Uterus (tissue), 3 donors: ENCODE measurements at regions not wholly inside any gene's neighbourhood (a gene's known extent, or its start where the extent isn't known, plus 50 kb on each side); places are given as distances from the start of the nearest gene placed in this dataset.

Source experiments
- DNase-seq, 2 donors: peaks; one replicate each; pipeline ENCODE4 v3.0.0-alpha.2; 2019 to 2020
- H3K27ac ChIP-seq, 2 donors: fragments of 200-600 bp; sonication (generic); 1 replicate in 1 of 2; 2 replicates in 1 of 2; pipeline ENCODE4 v1.5.1; 2016 to 2018
- H3K27me3 ChIP-seq, 2 donors: fragments of 200-600 bp; sonication (generic); one replicate each; pipeline ENCODE4 v1.5.1; 2018 to 2019; ENCODE audit warnings: control low read depth in 1 of 2
- H3K36me3 ChIP-seq, 2 donors: fragments of 200-600 bp; sonication (generic); one replicate each; pipeline ENCODE4 v1.5.1; 2019; ENCODE audit warnings: control low read depth in 1 of 2
- H3K4me1 ChIP-seq, 2 donors: fragments of 200-600 bp; sonication (generic); one replicate each; pipeline ENCODE4 v1.5.1; 2018 to 2019; ENCODE audit warnings: control low read depth in 1 of 2
- H3K4me3 ChIP-seq, 2 donors: fragments of 200-600 bp; sonication (generic); 1 replicate in 1 of 2; 2 replicates in 1 of 2; pipeline ENCODE4 v1.5.1; 2018 to 2019; ENCODE audit warnings: mild to moderate bottlenecking in 1 of 2
- H3K9me3 ChIP-seq, 2 donors: fragments of 200-600 bp; sonication (generic); one replicate each; pipeline ENCODE4 v1.5.1; 2019; ENCODE audit warnings: control low read depth in 1 of 2
- CTCF ChIP-seq, 4 experiments: fragments of 200-600 bp in 2 of 4; fragments of 450-650 bp in 2 of 4; sonication (generic) in 2 of 4; IDR thresholded peaks; one replicate each; pipeline ENCODE4 v1.5.1; 2016 to 2019; ENCODE audit warnings: antibody characterized with exemption in 4 of 4, mild to moderate bottlenecking in 2 of 4, moderate library complexity in 1 of 4
- POLR2A ChIP-seq, 2 donors: fragments of 450-650 bp; IDR thresholded peaks; one replicate each; pipeline ENCODE4 v1.6.1; 2016; ENCODE audit warnings: antibody characterized with exemption in 2 of 2, mild to moderate bottlenecking in 1 of 2, moderate library complexity in 1 of 2
- intact Hi-C: fragments of 100-400 bp; cut with DNase I; formaldehyde crosslinking; loops from one replicate; pipeline ENCODE4 v1.15.1; 2023; ENCODE audit warnings: low total_unique reads
- donor health status: DM: yes; HTN: yes; CAD: no.

DNA sequence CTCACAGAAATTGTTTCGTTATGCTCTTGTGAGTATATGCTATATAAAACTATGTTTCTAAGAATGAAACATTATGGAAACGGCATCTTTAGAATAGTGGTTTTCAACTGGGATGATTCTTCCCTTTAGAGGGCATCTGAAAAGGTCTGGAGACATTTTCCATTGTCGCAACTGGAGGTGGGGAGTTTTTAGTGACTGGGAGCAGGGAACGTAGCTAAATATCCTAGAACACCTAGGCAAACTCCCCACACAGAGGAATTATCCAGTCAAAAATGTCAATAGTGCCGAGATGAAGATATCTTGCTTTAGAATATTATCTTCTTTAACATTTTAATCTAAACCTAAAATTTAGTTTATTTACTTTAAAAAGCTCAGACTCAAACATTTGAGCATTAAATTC, 486.1 kb upstream of the FOXG1 start:
- H3K36me3 ChIP-seq: no peaks in the 10 kb centered on the region
- TF ChIP-seq POLR2A (IDR thresholded peaks at IDR 0.05) (no peak), CTCF (IDR thresholded peaks at IDR 0.05) (no peak)
- intact Hi-C loops: no loop called here

GRCh38 chr14:28280997-28281598, 485.5 kb upstream of the FOXG1 start:
- no peak overlapping the region for H3K27ac ChIP-seq
- no peak for DNase-seq
- intact Hi-C loops: no loop called here
- no peaks in the 10 kb centered on the region for H3K27me3 ChIP-seq
- H3K4me1 ChIP-seq: no peaks in the 10 kb centered on the region
- no peaks in the 10 kb centered on the region for H3K36me3 ChIP-seq
- no peak overlapping the region for H3K4me3 ChIP-seq
- TF ChIP-seq CTCF (IDR thresholded peaks at IDR 0.05) (no peak), POLR2A (IDR thresholded peaks at IDR 0.05) (no peak)
- no peaks in the 10 kb centered on the region for H3K9me3 ChIP-seq

More for the DNA sequence above, 486.1 kb upstream of the FOXG1 start:
- H3K27me3 ChIP-seq: no peaks in the 10 kb centered on the region
- no peak for DNase-seq
- H3K9me3 ChIP-seq: no peaks in the 10 kb centered on the region
- no peak overlapping the region for H3K4me3 ChIP-seq
- H3K27ac ChIP-seq: no peak overlapping the region
- H3K4me1 ChIP-seq: no peaks in the 10 kb centered on the region

- no peak for DNase-seq
- TF ChIP-seq POLR2A (IDR thresholded peaks at IDR 0.05): no peak
- TF ChIP-seq CTCF (IDR thresholded peaks at IDR 0.05): no peak
- intact Hi-C loops: no loop called here
These were observed 481.9 kb upstream of the FOXG1 start for GRCh38 chr14:28284546-28285300.

DNA sequence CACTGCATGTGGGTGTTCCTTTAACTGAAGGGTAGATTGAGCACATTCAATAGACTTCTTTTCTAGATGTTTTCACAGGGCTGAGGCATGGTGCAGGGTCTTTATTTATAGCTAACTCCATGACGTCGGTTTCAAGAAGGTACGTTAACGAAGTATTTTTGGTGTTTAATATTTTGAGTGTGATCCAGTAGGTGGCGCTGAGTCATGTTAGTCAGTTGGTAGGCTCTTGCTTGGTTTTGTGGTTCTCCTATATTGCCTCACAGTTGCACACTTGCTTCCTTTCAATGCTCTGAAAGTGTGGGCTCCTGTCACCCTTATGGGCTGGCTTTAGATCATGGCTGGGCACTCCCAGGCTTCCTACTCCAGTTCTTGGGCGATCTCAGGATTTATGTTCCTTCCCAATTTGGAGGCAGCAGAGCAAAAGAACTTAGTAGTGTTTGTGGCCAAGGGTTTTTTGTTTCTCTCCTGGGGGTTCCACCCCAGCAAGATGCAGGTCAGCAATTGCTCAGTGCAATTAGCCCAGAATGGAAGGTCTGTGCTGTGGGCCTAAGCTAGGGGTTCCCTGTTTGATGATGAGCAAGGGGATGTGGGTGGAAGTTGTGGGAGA, 471.6 kb upstream of the FOXG1 start:
- no peak for TF ChIP-seq POLR2A (IDR thresholded peaks at IDR 0.05)
- TF ChIP-seq CTCF (IDR thresholded peaks at IDR 0.05): no peak
- Histone ChIP-seq H3K36me3 (no peaks in the 10 kb centered on the region), H3K4me1 (no peaks in the 10 kb centered on the region), H3K9me3 (no peaks in the 10 kb centered on the region), H3K27ac (no peak overlapping the region), H3K4me3 (no peak overlapping the region), H3K27me3 (no peaks in the 10 kb centered on the region)
- intact Hi-C loops: no loop called here
- DNase-seq: no peak

More at GRCh38 chr14:28284546-28285300, 481.9 kb upstream of the FOXG1 start:
- Histone ChIP-seq H3K27me3 (no peaks in the 10 kb centered on the region), H3K27ac (no peak overlapping the region), H3K36me3 (no peaks in the 10 kb centered on the region), H3K9me3 (no peaks in the 10 kb centered on the region), H3K4me3 (no peak overlapping the region), H3K4me1 (no peaks in the 10 kb centered on the region)

GRCh38 chr14:28297559-28297958, 469.0 kb upstream of the FOXG1 start:
- Histone ChIP-seq H3K27ac (no peak overlapping the region), H3K4me3 (no peak overlapping the region), H3K9me3 (no peaks in the 10 kb centered on the region), H3K4me1 (no peaks in the 10 kb centered on the region), H3K36me3 (no peaks in the 10 kb centered on the region), H3K27me3 (no peaks in the 10 kb centered on the region)
- no peak for TF ChIP-seq POLR2A (IDR thresholded peaks at IDR 0.05)
- TF ChIP-seq CTCF (IDR thresholded peaks at IDR 0.05): no peak
- intact Hi-C loops: no loop called here
- no peak for DNase-seq
